ENCODE measurements at regions not wholly inside any gene's neighbourhood (a gene's known extent, or its start where the extent isn't known, plus 50 kb on each side); places are given as distances from the start of the nearest gene placed in this dataset.

DNA sequence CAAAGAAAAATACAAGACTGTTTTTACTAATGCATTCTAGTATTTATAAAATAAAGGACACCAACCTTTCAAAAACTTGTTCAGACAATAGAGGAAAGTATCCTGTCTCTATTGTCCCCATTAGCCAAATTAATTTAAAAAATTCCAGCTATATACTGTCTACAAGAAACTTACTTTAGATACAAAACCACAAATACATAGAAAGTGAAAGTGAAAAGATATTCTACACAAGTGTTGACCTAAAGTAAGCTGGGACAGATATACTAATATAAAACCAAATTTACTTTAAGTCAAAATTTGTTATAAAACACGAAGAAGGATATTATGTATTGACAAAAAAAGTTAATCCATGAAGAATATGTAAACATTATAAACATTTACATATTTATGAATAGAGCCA lies 893.3 kb upstream of the TMEFF2 start (continued):
- TF ChIP-seq, protein P1, sequence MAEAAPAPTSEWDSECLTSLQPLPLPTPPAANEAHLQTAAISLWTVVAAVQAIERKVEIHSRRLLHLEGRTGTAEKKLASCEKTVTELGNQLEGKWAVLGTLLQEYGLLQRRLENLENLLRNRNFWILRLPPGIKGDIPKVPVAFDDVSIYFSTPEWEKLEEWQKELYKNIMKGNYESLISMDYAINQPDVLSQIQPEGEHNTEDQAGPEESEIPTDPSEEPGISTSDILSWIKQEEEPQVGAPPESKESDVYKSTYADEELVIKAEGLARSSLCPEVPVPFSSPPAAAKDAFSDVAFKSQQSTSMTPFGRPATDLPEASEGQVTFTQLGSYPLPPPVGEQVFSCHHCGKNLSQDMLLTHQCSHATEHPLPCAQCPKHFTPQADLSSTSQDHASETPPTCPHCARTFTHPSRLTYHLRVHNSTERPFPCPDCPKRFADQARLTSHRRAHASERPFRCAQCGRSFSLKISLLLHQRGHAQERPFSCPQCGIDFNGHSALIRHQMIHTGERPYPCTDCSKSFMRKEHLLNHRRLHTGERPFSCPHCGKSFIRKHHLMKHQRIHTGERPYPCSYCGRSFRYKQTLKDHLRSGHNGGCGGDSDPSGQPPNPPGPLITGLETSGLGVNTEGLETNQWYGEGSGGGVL (tag by site-specific recombination; IDR thresholded peaks at IDR 0.05) = no peak
- no peak for TF ChIP-seq ZNF37A (tag by site-specific recombination; IDR thresholded peaks at IDR 0.05)
- TF ChIP-seq ZNF707 (tag by site-specific recombination; IDR thresholded peaks at IDR 0.05) = no peak
- TF ChIP-seq, protein P2, sequence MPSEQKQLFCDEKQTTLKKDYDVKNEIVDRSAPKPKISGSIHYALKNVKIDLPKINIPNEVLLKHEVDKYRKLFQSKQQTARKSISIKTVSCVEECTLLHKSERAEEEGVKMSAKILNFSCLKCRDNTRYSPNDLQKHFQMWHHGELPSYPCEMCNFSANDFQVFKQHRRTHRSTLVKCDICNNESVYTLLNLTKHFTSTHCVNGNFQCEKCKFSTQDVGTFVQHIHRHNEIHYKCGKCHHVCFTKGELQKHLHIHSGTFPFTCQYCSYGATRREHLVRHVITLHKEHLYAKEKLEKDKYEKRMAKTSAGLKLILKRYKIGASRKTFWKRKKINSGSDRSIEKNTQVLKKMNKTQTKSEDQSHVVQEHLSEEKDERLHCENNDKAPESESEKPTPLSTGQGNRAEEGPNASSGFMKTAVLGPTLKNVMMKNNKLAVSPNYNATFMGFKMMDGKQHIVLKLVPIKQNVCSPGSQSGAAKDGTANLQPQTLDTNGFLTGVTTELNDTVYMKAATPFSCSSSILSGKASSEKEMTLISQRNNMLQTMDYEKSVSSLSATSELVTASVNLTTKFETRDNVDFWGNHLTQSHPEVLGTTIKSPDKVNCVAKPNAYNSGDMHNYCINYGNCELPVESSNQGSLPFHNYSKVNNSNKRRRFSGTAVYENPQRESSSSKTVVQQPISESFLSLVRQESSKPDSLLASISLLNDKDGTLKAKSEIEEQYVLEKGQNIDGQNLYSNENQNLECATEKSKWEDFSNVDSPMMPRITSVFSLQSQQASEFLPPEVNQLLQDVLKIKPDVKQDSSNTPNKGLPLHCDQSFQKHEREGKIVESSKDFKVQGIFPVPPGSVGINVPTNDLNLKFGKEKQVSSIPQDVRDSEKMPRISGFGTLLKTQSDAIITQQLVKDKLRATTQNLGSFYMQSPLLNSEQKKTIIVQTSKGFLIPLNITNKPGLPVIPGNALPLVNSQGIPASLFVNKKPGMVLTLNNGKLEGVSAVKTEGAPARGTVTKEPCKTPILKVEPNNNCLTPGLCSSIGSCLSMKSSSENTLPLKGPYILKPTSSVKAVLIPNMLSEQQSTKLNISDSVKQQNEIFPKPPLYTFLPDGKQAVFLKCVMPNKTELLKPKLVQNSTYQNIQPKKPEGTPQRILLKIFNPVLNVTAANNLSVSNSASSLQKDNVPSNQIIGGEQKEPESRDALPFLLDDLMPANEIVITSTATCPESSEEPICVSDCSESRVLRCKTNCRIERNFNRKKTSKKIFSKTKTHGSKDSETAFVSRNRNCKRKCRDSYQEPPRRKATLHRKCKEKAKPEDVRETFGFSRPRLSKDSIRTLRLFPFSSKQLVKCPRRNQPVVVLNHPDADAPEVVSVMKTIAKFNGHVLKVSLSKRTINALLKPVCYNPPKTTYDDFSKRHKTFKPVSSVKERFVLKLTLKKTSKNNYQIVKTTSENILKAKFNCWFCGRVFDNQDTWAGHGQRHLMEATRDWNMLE (tag by site-specific recombination; conservative IDR thresholded peaks at IDR 0.05; ENCODE audit: low read depth) = no peak
- TF ChIP-seq ZNF214 (tag by site-specific recombination; IDR thresholded peaks at IDR 0.05; ENCODE audit: borderline replicate concordance) = no peak
- TF ChIP-seq ZNF664 (tag by site-specific recombination; IDR thresholded peaks at IDR 0.05) = no peak

DNA sequence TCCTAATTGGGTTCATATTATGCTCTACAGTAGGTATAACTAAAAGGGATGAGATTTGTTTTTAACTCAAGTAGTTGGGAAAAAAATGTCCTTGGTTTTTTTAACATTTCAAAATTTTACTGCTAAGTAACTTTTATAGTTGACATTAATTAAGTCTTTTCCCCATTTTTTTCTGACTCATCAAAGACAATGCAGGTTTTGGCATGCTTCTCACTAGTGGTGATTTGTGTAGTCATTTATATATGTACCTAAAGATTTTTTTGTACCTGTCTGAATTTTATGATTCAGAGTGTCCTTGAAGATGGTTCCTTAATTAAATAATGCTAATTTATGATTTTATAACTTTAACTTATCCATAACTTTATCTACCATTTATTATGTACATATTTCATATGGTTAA lies 882.3 kb upstream of the TMEFF2 start:
- no peaks in the 10 kb centered on the region for H3K36me3 ChIP-seq (ENCODE audit: control insufficient read depth in 2 of 2, insufficient read depth in 1 of 2, low read length in 2 of 2)
- no peak overlapping the region for H3K4me3 ChIP-seq (ENCODE audit: low read depth, low read length)
- no peak for TF ChIP-seq ZNF391 (tag by site-specific recombination; IDR thresholded peaks at IDR 0.05; ENCODE audit: borderline replicate concordance, low read depth)
- no peak for TF ChIP-seq OSR2 (tag by site-specific recombination; IDR thresholded peaks at IDR 0.05)
- no peaks in the 10 kb centered on the region for H3K4me1 ChIP-seq (ENCODE audit: control insufficient read depth, insufficient read depth, low read length)
- ChIA-PET POLR2A (no interaction called here), CTCF (no interaction called here)
- H3K9me3 ChIP-seq (ENCODE audit: control insufficient read depth, insufficient read depth, low read depth, low read length) = no peaks in the 10 kb centered on the region
- no peak overlapping the region for H3K27ac ChIP-seq (ENCODE audit: extremely low read depth, low read depth, low read length)

DNA sequence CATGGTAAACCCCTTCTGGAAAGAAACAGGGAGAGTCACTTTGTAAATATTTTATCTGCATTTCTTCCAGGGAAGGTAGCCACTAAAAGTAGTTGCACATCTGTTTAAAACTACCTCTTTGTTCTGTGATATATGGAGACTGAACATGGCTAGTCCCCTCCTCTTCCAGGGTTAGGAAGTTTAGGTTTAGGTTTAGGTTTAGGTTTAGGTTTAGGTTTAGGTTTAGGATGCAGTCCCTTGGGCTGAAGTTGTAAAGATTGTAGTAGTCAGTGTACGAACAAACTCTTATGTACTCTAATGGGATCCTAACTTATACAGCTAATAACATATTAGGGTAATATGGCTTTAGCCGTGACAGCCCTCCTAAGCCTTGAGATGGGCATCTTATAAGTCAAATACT lies 880.2 kb upstream of the TMEFF2 start:
- Histone ChIP-seq H3K9me3 (ENCODE audit: control insufficient read depth, insufficient read depth, low read depth, low read length) (no peaks in the 10 kb centered on the region), H3K4me3 (ENCODE audit: low read depth, low read length) (no peak overlapping the region), H3K27ac (ENCODE audit: extremely low read depth, low read depth, low read length) (no peak overlapping the region), H3K36me3 (ENCODE audit: control insufficient read depth in 2 of 2, insufficient read depth in 1 of 2, low read length in 2 of 2) (no peaks in the 10 kb centered on the region), H3K4me1 (ENCODE audit: control insufficient read depth, insufficient read depth, low read length) (no peaks in the 10 kb centered on the region)
- CTCF ChIA-PET = no interaction called here
- POLR2A ChIA-PET = no interaction called here
- no peak for TF ChIP-seq ZNF292 (tag by site-specific recombination; IDR thresholded peaks at IDR 0.05; ENCODE audit: borderline replicate concordance, low read depth)
- no peak for TF ChIP-seq ZNF248 (tag by site-specific recombination; IDR thresholded peaks at IDR 0.05)
- TF ChIP-seq, protein P3, sequence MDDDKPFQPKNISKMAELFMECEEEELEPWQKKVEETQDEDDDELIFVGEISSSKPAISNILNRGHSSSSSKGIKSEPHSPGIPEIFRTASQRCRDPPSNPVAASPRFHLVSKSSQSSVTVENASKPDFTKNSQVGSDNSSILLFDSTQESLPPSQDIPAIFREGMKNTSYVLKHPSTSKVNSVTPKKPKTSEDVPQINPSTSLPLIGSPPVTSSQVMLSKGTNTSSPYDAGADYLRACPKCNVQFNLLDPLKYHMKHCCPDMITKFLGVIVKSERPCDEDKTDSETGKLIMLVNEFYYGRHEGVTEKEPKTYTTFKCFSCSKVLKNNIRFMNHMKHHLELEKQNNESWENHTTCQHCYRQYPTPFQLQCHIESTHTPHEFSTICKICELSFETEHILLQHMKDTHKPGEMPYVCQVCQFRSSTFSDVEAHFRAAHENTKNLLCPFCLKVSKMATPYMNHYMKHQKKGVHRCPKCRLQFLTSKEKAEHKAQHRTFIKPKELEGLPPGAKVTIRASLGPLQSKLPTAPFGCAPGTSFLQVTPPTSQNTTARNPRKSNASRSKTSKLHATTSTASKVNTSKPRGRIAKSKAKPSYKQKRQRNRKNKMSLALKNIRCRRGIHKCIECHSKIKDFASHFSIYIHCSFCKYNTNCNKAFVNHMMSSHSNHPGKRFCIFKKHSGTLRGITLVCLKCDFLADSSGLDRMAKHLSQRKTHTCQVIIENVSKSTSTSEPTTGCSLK (tag by site-specific recombination; IDR thresholded peaks at IDR 0.05) = no peak
- TF ChIP-seq, protein P4, sequence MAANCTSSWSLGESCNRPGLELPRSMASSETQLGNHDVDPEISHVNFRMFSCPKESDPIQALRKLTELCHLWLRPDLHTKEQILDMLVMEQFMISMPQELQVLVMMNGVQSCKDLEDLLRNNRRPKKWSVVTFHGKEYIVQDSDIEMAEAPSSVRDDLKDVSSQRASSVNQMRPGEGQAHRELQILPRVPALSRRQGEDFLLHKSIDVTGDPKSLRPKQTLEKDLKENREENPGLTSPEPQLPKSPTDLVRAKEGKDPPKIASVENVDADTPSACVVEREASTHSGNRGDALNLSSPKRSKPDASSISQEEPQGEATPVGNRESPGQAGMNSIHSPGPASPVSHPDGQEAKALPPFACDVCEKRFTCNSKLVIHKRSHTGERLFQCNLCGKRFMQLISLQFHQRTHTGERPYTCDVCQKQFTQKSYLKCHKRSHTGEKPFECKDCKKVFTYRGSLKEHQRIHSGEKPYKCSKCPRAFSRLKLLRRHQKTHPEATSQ (tag by site-specific recombination; IDR thresholded peaks at IDR 0.05) = no peak
- no peak for TF ChIP-seq ZSCAN30 (tag by site-specific recombination; IDR thresholded peaks at IDR 0.05)
- no peak for TF ChIP-seq ZNF548 (tag by site-specific recombination; IDR thresholded peaks at IDR 0.05)
- TF ChIP-seq ZNF792 (tag by site-specific recombination; IDR thresholded peaks at IDR 0.05) = no peak
- TF ChIP-seq KLF8 (tag by site-specific recombination; IDR thresholded peaks at IDR 0.05) = no peak
- TF ChIP-seq, protein P5, sequence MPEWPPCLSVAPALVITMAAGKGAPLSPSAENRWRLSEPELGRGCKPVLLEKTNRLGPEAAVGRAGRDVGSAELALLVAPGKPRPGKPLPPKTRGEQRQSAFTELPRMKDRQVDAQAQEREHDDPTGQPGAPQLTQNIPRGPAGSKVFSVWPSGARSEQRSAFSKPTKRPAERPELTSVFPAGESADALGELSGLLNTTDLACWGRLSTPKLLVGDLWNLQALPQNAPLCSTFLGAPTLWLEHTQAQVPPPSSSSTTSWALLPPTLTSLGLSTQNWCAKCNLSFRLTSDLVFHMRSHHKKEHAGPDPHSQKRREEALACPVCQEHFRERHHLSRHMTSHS (tag by site-specific recombination; IDR thresholded peaks at IDR 0.05) = no peak
- no peak for TF ChIP-seq ZNF777 (tag by site-specific recombination; IDR thresholded peaks at IDR 0.05; ENCODE audit: borderline replicate concordance)
- TF ChIP-seq, protein P6, sequence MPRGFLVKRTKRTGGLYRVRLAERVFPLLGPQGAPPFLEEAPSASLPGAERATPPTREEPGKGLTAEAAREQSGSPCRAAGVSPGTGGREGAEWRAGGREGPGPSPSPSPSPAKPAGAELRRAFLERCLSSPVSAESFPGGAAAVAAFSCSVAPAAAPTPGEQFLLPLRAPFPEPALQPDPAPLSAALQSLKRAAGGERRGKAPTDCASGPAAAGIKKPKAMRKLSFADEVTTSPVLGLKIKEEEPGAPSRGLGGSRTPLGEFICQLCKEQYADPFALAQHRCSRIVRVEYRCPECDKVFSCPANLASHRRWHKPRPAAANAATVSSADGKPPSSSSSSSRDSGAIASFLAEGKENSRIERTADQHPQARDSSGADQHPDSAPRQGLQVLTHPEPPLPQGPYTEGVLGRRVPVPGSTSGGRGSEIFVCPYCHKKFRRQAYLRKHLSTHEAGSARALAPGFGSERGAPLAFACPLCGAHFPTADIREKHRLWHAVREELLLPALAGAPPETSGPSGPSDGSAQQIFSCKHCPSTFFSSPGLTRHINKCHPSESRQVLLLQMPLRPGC (tag by site-specific recombination; IDR thresholded peaks at IDR 0.05) = no peak
- TF ChIP-seq ZNF112 (tag by site-specific recombination; IDR thresholded peaks at IDR 0.05) = no peak
- no peak for TF ChIP-seq GLIS2 (tag by site-specific recombination; IDR thresholded peaks at IDR 0.05)
- no peak for TF ChIP-seq ZNF214 (tag by site-specific recombination; IDR thresholded peaks at IDR 0.05; ENCODE audit: borderline replicate concordance)
